ENCODE measurements at regions not wholly inside any gene's neighbourhood (a gene's known extent, or its start where the extent isn't known, plus 50 kb on each side); places are given as distances from the start of the nearest gene placed in this dataset.

GRCh38 chr4:115370490-115370889 lies 257.1 kb upstream of the NDST4 start:
- no peak for TF ChIP-seq POLR2AphosphoS5 (IDR thresholded peaks at IDR 0.05; ENCODE audit: low read depth, low read length)
- no peak for TF ChIP-seq TAF1 (IDR thresholded peaks at IDR 0.05; ENCODE audit: borderline replicate concordance, low read depth, low read length)
- TF ChIP-seq POLR2A (IDR thresholded peaks at IDR 0.05; ENCODE audit: low read depth, low read length), result no peak
